ENCODE measurements at regions not wholly inside any gene's neighbourhood (a gene's known extent, or its start where the extent isn't known, plus 50 kb on each side); places are given as distances from the start of the nearest gene placed in this dataset.
"Not testable (repeated sequence)": the region's sequence is repeated elsewhere in the genome, so short reads cannot be mapped to it uniquely, and the experiment has no call there.

GRCh38 chr6:20023549-20024315, 186.6 kb downstream of the ID4 start:
- intact Hi-C loops (cut with DNase I); DNase-seq: not testable (repeated sequence)

GRCh38 chr6:20024316-20024673, 187.1 kb downstream of the ID4 start:
- intact Hi-C loops (cut with DNase I): no loop called here

DNA sequence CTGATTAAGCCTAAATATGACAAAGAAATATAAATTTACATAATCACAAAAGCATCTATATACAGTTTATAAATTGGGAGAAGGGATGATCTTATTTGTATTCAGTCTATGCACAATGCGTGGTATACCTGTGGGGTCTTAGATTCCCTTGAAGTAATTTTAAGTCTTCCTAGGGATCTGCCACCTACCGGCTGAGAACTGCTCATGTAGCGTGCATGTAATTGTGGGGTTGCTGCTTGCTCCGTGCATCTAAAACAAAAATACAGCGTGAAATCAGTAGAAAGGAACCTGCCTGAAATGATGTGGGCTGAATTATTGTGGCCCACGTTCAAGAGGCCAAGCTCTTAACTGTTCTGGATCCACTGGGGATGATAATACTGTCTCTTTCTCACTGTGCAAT, 187.3 kb downstream of the MBOAT1 start:
- intact Hi-C loops (cut with DNase I): no loop called here
- no peak for DNase-seq

More at GRCh38 chr6:20024316-20024673, 187.1 kb downstream of the ID4 start:
- no peak for DNase-seq

- intact Hi-C loops (cut with DNase I): no loop called here
- DNase-seq: no peak
Observed at GRCh38 chr6:20025681-20026080, 186.6 kb downstream of the MBOAT1 start.

DNA sequence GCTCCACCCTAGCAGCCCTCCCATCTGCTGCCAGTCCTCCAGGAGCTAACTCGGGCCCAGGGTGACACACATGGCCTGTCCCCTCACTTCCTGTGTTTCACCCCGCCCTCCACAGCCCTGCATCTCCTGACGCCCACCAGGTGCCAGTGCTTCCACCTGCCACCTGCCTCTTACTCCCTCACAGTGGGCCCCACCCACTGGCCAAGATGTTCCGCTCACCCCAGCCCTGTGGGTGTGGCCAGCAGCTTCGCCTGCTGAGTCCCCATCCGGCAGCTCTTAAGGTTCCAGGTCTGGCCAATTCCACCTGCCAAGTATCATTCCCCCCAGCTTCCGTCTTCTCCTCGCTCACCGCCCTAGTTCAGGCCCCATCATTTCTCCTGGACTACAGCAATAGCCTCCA, 184.1 kb downstream of the MBOAT1 start:
- intact Hi-C loops (cut with DNase I): no loop called here
- DNase-seq: no peak

DNA sequence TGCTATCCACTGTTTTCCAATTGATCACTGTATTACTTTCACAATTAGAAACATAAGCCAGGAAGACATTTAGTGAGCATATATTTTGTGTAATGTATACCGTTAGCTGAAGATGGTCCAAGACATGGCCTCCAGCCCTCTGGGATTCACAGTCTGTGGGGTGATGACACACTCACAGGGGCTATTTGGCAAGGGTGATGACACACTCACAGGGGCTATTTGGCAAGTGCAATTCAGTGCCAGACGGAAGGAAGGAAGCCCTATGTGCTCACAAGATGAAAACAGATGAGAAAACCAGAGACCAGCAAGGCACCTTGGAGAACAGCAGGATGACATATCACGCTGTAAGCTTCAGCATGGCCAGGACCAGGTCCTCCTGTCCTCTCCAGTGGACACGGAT, 183.7 kb downstream of the MBOAT1 start:
- DNase-seq: no peak
- intact Hi-C loops (cut with DNase I): no loop called here

DNA sequence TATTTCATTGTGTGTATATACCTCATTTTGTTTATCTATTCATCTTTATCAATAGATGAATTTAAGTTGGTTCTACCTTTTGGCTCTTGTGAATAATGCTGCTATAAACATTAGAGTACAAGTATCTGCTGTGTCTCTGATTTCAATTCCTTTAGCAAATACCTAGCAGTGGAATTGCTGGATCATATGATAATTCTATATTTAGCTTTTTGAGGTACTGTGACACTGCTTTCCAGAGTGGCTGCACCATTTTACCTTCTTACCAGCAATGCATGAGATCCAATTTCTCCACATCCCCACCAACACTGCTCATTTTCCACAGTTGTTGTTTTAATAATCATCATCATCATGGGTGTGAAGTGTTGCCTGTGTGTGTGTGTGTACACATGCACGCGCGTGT, 182.3 kb downstream of the MBOAT1 start:
- intact Hi-C loops (cut with DNase I): no loop called here
- no peak for DNase-seq

- intact Hi-C loops (cut with DNase I): no loop called here
- DNase-seq: no peak
Observed at GRCh38 chr6:20031342-20031741, 180.9 kb downstream of the MBOAT1 start.

GRCh38 chr6:20033697-20034407, 178.4 kb downstream of the MBOAT1 start:
- intact Hi-C loops (cut with DNase I): no loop called here
- no peak for DNase-seq

DNA sequence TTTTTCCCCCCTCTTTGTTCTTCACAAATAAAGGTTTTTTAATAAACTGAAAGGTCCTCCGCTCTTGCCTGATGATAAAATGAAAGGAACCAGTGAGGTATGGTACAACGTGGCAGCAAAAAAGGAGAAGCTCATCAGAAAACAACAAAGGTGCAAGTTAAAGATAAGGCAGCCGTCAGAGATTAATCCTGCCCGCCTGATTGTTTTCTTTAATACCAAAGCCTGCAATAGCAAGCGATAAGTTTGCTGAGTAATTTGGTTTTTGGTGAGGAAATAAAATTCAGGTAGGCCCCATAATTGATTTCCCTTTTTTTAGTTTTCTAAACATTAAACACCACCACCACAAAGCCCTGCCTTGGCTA, 177.9 kb downstream of the MBOAT1 start:
- intact Hi-C loops (cut with DNase I): no loop called here
- DNase-seq: no peak

DNA sequence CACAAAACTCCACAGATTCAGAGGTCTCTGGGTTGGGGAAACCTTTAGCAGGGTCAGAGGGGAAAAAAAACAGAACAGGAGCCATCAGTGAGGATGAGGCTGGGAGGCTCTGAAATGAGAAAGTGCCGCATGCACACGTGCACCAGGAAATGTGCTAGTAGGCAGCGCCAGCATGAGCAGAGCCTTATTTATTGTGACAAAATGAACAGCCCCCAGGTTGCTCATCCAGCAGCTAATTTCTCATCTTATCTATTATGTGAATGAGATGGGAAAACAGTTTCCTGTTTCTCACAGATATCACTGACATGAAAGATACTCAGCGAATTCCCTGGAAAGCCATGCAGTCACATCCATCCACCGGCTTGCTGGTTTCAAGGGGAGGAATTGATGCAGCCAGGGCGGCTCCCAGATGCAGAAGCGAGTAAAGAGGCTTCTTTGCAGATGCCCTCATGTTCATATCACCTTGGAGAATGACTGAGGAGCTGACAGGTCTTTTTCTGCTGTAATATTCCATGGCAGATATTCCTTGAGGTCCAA, 176.1 kb downstream of the MBOAT1 start:
- DNase-seq: no peak
- intact Hi-C loops (cut with DNase I): no loop called here

GRCh38 chr6:20038410-20039204, 173.7 kb downstream of the MBOAT1 start:
- DNase-seq: no peak
- intact Hi-C loops (cut with DNase I): no loop called here

DNA sequence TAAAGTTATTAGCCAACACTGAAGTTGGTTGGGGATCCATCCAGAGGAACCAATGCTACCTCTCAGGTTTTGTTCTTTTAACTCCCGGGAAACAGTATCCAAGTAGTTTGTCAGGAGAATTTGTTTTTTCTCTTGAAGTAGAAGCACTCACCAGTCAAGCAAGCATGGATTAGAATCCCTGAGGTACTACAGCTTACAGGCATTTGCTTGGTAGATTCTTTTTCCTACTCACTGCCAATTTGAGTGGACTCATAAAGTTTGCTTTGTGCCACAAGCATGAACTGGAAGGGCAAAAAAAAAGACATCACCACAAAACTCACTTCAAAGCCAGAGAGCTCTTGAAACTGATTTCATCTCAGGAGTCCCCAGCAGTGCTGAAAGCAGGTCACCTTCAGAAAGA, 167.4 kb downstream of the MBOAT1 start:
- intact Hi-C loops (cut with DNase I): no loop called here
- no peak for DNase-seq

Data from posterior cingulate gyrus (tissue), 11 donors.